ENCODE measurements at regions not wholly inside any gene's neighbourhood (a gene's known extent, or its start where the extent isn't known, plus 50 kb on each side); places are given as distances from the start of the nearest gene placed in this dataset.

- ChIA-PET POLR2A (interaction anchor here (1.6 kb wide), 1 partner anchor 13 kb away, joined by 5 read pairs; no protein-coding TSS in a partner anchor), CTCF (no interaction called here)
- no peak for TF ChIP-seq CTCF (IDR thresholded peaks at IDR 0.05; ENCODE audit: unreplicated experiment)
- no TSS peak for BruUV-seq (replicated peaks)
- intact Hi-C loops (cut with micrococcal nuclease) = no loop called here
- H3K36me3 Mint-ChIP-seq (ENCODE audit: insufficient read depth, unreplicated experiment) = no peaks in the 10 kb centered on the region
- H3K4me3 Mint-ChIP-seq (ENCODE audit: unreplicated experiment) = no peak overlapping the region
- no peaks in the 10 kb centered on the region for H3K27me3 Mint-ChIP-seq (ENCODE audit: insufficient read depth, unreplicated experiment)
- no peak for DNase-seq (ENCODE audit: unreplicated experiment)
- H3K4me1 Mint-ChIP-seq (ENCODE audit: insufficient read depth, unreplicated experiment) = no peaks in the 10 kb centered on the region
- H3K9me3 Mint-ChIP-seq (ENCODE audit: unreplicated experiment) = no peaks in the 10 kb centered on the region
- H3K27ac Mint-ChIP-seq (ENCODE audit: low read depth, unreplicated experiment) = no peak overlapping the region
These were observed 563.9 kb downstream of the SLC16A7 start for GRCh38 chr12:60159761-60160160.

GRCh38 chr12:60162988-60163720 is 567.3 kb downstream of the SLC16A7 start:
- ChIA-PET CTCF (no interaction called here), POLR2A (no interaction called here)
- no TSS peak for BruUV-seq (replicated peaks)
- Mint-ChIP-seq H3K27ac (ENCODE audit: low read depth, unreplicated experiment) (no peak overlapping the region), H3K4me1 (ENCODE audit: insufficient read depth, unreplicated experiment) (no peaks in the 10 kb centered on the region), H3K9me3 (ENCODE audit: unreplicated experiment) (no peaks in the 10 kb centered on the region), H3K36me3 (ENCODE audit: insufficient read depth, unreplicated experiment) (no peaks in the 10 kb centered on the region), H3K4me3 (ENCODE audit: unreplicated experiment) (no peak overlapping the region), H3K27me3 (ENCODE audit: insufficient read depth, unreplicated experiment) (no peaks in the 10 kb centered on the region)
- intact Hi-C loops (cut with micrococcal nuclease) = no loop called here
- no peak for DNase-seq (ENCODE audit: unreplicated experiment)
- no peak for TF ChIP-seq CTCF (IDR thresholded peaks at IDR 0.05; ENCODE audit: unreplicated experiment)

- intact Hi-C loops (cut with micrococcal nuclease) = no loop called here
- no peaks in the 10 kb centered on the region for H3K9me3 Mint-ChIP-seq (ENCODE audit: unreplicated experiment)
- BruUV-seq (replicated peaks) = no TSS peak
- H3K27me3 Mint-ChIP-seq (ENCODE audit: insufficient read depth, unreplicated experiment) = no peaks in the 10 kb centered on the region
- DNase-seq (ENCODE audit: unreplicated experiment) = no peak
- H3K27ac Mint-ChIP-seq (ENCODE audit: low read depth, unreplicated experiment) = no peak overlapping the region
- POLR2A ChIA-PET = interaction anchor here (1.3 kb wide), 1 partner anchor 13 kb away, joined by 4 read pairs; no protein-coding TSS in a partner anchor
- no peaks in the 10 kb centered on the region for H3K4me1 Mint-ChIP-seq (ENCODE audit: insufficient read depth, unreplicated experiment)
- no peak overlapping the region for H3K4me3 Mint-ChIP-seq (ENCODE audit: unreplicated experiment)
- CTCF ChIA-PET = no interaction called here
- no peak for TF ChIP-seq CTCF (IDR thresholded peaks at IDR 0.05; ENCODE audit: unreplicated experiment)
- H3K36me3 Mint-ChIP-seq (ENCODE audit: insufficient read depth, unreplicated experiment) = no peaks in the 10 kb centered on the region
These were observed 570.0 kb downstream of the SLC16A7 start for GRCh38 chr12:60165781-60166180.

- ChIA-PET CTCF (no interaction called here), POLR2A (interaction anchor here (1.3 kb wide), 1 partner anchor 8 kb away, joined by 3 read pairs; no protein-coding TSS in a partner anchor)
- TF ChIP-seq CTCF (IDR thresholded peaks at IDR 0.05; ENCODE audit: unreplicated experiment) = no peak
- Mint-ChIP-seq H3K27me3 (ENCODE audit: insufficient read depth, unreplicated experiment) (no peaks in the 10 kb centered on the region), H3K4me1 (ENCODE audit: insufficient read depth, unreplicated experiment) (peaks cover 5% of the 10 kb centered on the region), H3K27ac (ENCODE audit: low read depth, unreplicated experiment) (no peak overlapping the region), H3K4me3 (ENCODE audit: unreplicated experiment) (no peak overlapping the region), H3K9me3 (ENCODE audit: unreplicated experiment) (no peaks in the 10 kb centered on the region), H3K36me3 (ENCODE audit: insufficient read depth, unreplicated experiment) (no peaks in the 10 kb centered on the region)
- BruUV-seq (replicated peaks) = no TSS peak
- DNase-seq (ENCODE audit: unreplicated experiment) = no peak
- intact Hi-C loops (cut with micrococcal nuclease) = no loop called here
These were observed 572.6 kb downstream of the SLC16A7 start for GRCh38 chr12:60168441-60168840.

All from MCF 10A (cell line).